GM12891 (cell line): ENCODE measurements at regions not wholly inside any gene's neighbourhood (a gene's known extent, or its start where the extent isn't known, plus 50 kb on each side); places are given as distances from the start of the nearest gene placed in this dataset.

Source experiments
- DNase-seq: peaks from one replicate; pipeline ENCODE4 v3.0.0; 2011; ENCODE audit warnings: low spot score; ENCODE audit not compliant: insufficient read length
- FAIRE-seq: peaks from 2 replicates; lab custom pipeline; 2011; peaks lifted over from hg19 to GRCh38; lab: Jason Lieb, UNC
- PAX5 ChIP-seq: IDR thresholded peaks from 2 replicates; pipeline ENCODE4 v1.6.1; 2011; ENCODE audit warnings: low read length, moderate library complexity, mild to moderate bottlenecking; ENCODE audit not compliant: insufficient read depth, severe bottlenecking
- POLR2A ChIP-seq: IDR thresholded peaks from 2 replicates; pipeline ENCODE4 v1.6.1; 2011; ENCODE audit warnings: low read depth, low read length, control low read depth
- POLR2AphosphoS5 ChIP-seq: IDR thresholded peaks from 2 replicates; pipeline ENCODE4 v1.6.1; 2011; ENCODE audit warnings: low read depth, low read length, control low read depth
- POU2F2 ChIP-seq: IDR thresholded peaks from 2 replicates; pipeline ENCODE4 v1.6.1; 2011; ENCODE audit warnings: low read depth, mild to moderate bottlenecking, control low read depth, low read length, moderate library complexity
- SPI1 ChIP-seq: IDR thresholded peaks from 2 replicates; pipeline ENCODE4 v1.6.1; 2011; ENCODE audit warnings: low read depth, low read length, control low read depth
- TAF1 ChIP-seq: IDR thresholded peaks from 2 replicates; pipeline ENCODE4 v1.6.1; 2011; ENCODE audit warnings: low read depth, low read length, control low read depth

- FAIRE-seq = no peak
- TF ChIP-seq POLR2AphosphoS5 (no peak), POLR2A (no peak), PAX5 (no peak), SPI1 (no peak), POU2F2 (no peak)
- no peak for DNase-seq
These were observed 193.9 kb downstream of the PHLDA1 start for GRCh38 chr12:75837700-75838099.

GRCh38 chr12:75836533-75836932 is 195.0 kb downstream of the PHLDA1 start:
- FAIRE-seq (no peak), DNase-seq (no peak)
- TF ChIP-seq POLR2AphosphoS5 (no peak), POU2F2 (no peak), PAX5 (no peak), TAF1 (no peak), SPI1 (no peak), POLR2A (no peak)

GRCh38 chr12:75834591-75834990 is 197.0 kb downstream of the PHLDA1 start:
- DNase-seq = no peak
- TF ChIP-seq POLR2AphosphoS5 = no peak
- TF ChIP-seq TAF1 = no peak
- no peak for TF ChIP-seq SPI1
- no peak for TF ChIP-seq PAX5
- TF ChIP-seq POU2F2 = no peak
- no peak for TF ChIP-seq POLR2A
- no peak for FAIRE-seq

- no peak for TF ChIP-seq POLR2A
- no peak for TF ChIP-seq POU2F2
- no peak for TF ChIP-seq SPI1
- no peak for TF ChIP-seq TAF1
- no peak for TF ChIP-seq PAX5
- no peak for TF ChIP-seq POLR2AphosphoS5
- DNase-seq (no peak), FAIRE-seq (no peak)
These were observed 198.3 kb downstream of the PHLDA1 start for GRCh38 chr12:75833268-75833667.

- TF ChIP-seq POU2F2 = no peak
- no peak for TF ChIP-seq PAX5
- no peak for TF ChIP-seq TAF1
- no peak for TF ChIP-seq POLR2AphosphoS5
- TF ChIP-seq SPI1 = no peak
- TF ChIP-seq POLR2A = no peak
- DNase-seq = no peak
- no peak for FAIRE-seq
These were observed 200.2 kb downstream of the PHLDA1 start for GRCh38 chr12:75831402-75831801.

GRCh38 chr12:75827061-75827460 is 204.5 kb downstream of the PHLDA1 start:
- no peak for DNase-seq
- TF ChIP-seq POLR2A (no peak), TAF1 (no peak), SPI1 (no peak), PAX5 (no peak), POLR2AphosphoS5 (no peak)
- no peak for FAIRE-seq

- no peak for DNase-seq
- no peak for TF ChIP-seq SPI1
- no peak for TF ChIP-seq POLR2AphosphoS5
- no peak for TF ChIP-seq POLR2A
- TF ChIP-seq PAX5 = no peak
- TF ChIP-seq TAF1 = no peak
- TF ChIP-seq POU2F2 = no peak
- FAIRE-seq = no peak
These were observed 205.9 kb downstream of the PHLDA1 start for GRCh38 chr12:75825686-75826085.

GRCh38 chr12:75823475-75823874 is 208.1 kb downstream of the PHLDA1 start:
- DNase-seq (no peak), FAIRE-seq (no peak)
- TF ChIP-seq SPI1 (no peak), PAX5 (no peak), TAF1 (no peak), POLR2AphosphoS5 (no peak), POLR2A (no peak), POU2F2 (no peak)

GRCh38 chr12:75822416-75822815 is 209.2 kb downstream of the PHLDA1 start:
- TF ChIP-seq PAX5 (no peak), TAF1 (no peak), POLR2A (no peak), POLR2AphosphoS5 (no peak), POU2F2 (no peak), SPI1 (no peak)
- FAIRE-seq = no peak
- DNase-seq = no peak

- FAIRE-seq (no peak), DNase-seq (no peak)
- TF ChIP-seq POLR2AphosphoS5 (no peak), POU2F2 (no peak), SPI1 (no peak), POLR2A (no peak), PAX5 (no peak), TAF1 (no peak)
These were observed 210.6 kb downstream of the PHLDA1 start for GRCh38 chr12:75820848-75821578.

- TF ChIP-seq POU2F2 (no peak), TAF1 (no peak), SPI1 (no peak)
- DNase-seq (no peak), FAIRE-seq (no peak)
These were observed 211.5 kb downstream of the PHLDA1 start for GRCh38 chr12:75820071-75820470.
